ENCODE measurements at regions not wholly inside any gene's neighbourhood (a gene's known extent, or its start where the extent isn't known, plus 50 kb on each side); places are given as distances from the start of the nearest gene placed in this dataset.

DNA sequence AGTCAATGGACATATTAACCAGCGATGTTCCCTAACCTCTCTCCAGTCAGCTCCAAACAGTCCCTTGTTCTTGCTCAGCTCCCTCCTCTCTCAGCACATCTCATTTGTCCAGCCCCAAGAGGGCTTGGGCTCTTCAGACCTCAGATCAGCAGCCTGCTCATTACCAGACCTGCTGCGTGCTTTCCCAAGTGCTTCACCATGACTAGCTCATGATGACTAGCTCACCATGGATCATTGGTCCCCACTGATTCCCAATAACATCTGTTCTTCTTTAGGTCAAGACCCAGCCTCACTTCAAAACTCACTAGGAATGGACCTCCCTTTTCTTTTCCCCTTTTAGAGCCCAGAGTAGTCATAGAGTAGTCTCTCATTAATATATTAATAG lies 121.9 kb downstream of the SLC16A9 start:
- H4K5ac ChIP-seq (ENCODE audit: insufficient read length, low read depth, low read length) = no peak overlapping the region
- H3K79me1 ChIP-seq (ENCODE audit: low read depth, low read length) = no peaks in the 10 kb centered on the region
- no peak overlapping the region for H2BK120ac ChIP-seq (replicated peaks; ENCODE audit: low read depth, low read length)
- peak overlapping the region; percentile 53; the same call in 1 of the 2 replicates for H2BK15ac ChIP-seq (ENCODE audit: low read length)
- H3K14ac ChIP-seq (ENCODE audit: insufficient read length) = no peak overlapping the region
- no peak for DNase-seq (ENCODE audit: low read depth in 1 of 2, low spot score in 2 of 2)
- no peak overlapping the region for H3K56ac ChIP-seq (replicated peaks; ENCODE audit: insufficient read length, low read depth, low read length)
- no peak overlapping the region for H4K91ac ChIP-seq (replicated peaks; ENCODE audit: insufficient read length, low read length)
- H3K23ac ChIP-seq (ENCODE audit: insufficient read length) = no peak overlapping the region
- H4K20me1 ChIP-seq (replicated peaks in 1 of 2; ENCODE audit: control insufficient read depth in 1 of 2, insufficient read depth in 2 of 2, low read length in 2 of 2) = no peaks in the 10 kb centered on the region
- H3K4ac ChIP-seq (replicated peaks; ENCODE audit: insufficient read length, low read depth, low read length) = no peak overlapping the region
- no peak overlapping the region for H2BK20ac ChIP-seq (ENCODE audit: low read length)
- POLR2A ChIA-PET (ENCODE audit: partially characterized antibody) = no interaction called here
- H3K23me2 ChIP-seq (ENCODE audit: low read depth, low read length) = no peaks in the 10 kb centered on the region
- no peaks in the 10 kb centered on the region for H3K27me3 ChIP-seq (replicated peaks in 1 of 4; ENCODE audit: control insufficient read depth in 3 of 4, extremely low read depth in 1 of 4, insufficient read depth in 3 of 4, low read length in 3 of 4)
- no peak overlapping the region for H2BK5ac ChIP-seq (ENCODE audit: low read depth, low read length)
- no peaks in the 10 kb centered on the region for H3K79me2 ChIP-seq (ENCODE audit: control insufficient read depth in 1 of 2, insufficient read depth in 2 of 2, low read length in 2 of 2)
- H3K4me1 ChIP-seq (replicated peaks in 1 of 4; ENCODE audit: control insufficient read depth in 3 of 4, insufficient read depth in 4 of 4, low read length in 3 of 4) = no peaks in the 10 kb centered on the region; a peak in 1 of 7 replicates
- H2AK5ac ChIP-seq (ENCODE audit: low read depth, low read length) = no peak overlapping the region
- no peak overlapping the region for H2AFZ ChIP-seq (ENCODE audit: low read length)
- no peak overlapping the region for H3K4me2 ChIP-seq (ENCODE audit: insufficient read depth in 1 of 2, low read depth in 2 of 2, low read length in 2 of 2)
- H3K27ac ChIP-seq (ENCODE audit: low read depth, low read length) = no peak overlapping the region
- 94% methylated on average over 2 of the region's 2 CpGs; no CpG with 5 or more reads in 1 of the 2 experiments for WGBS, 2 experiments (ENCODE audit: extremely low coverage in 1 of 2, insufficient coverage in 1 of 2, insufficient read length in 1 of 2, insufficient replicate concordance in 2 of 2, low coverage in 1 of 2, low lambda C conversion rate in 2 of 2, missing lambda C conversion rate in 1 of 2)
- H3K4me3 ChIP-seq (ENCODE audit: extremely low read depth in 1 of 4, insufficient read depth in 2 of 4, low read depth in 3 of 4, low read length in 4 of 4) = no peak overlapping the region
- FAIRE-seq = no peak
- no peaks in the 10 kb centered on the region for H3K36me3 ChIP-seq (ENCODE audit: control insufficient read depth in 2 of 4, insufficient read depth in 4 of 4, low read length in 3 of 4)
- H2BK12ac ChIP-seq (ENCODE audit: low read depth, low read length) = no peak overlapping the region
- no peak overlapping the region for H4K8ac ChIP-seq (ENCODE audit: extremely low read depth, insufficient read depth, low read length)
- CTCF ChIA-PET (ENCODE audit: partially characterized antibody) = interaction anchor here (0.6 to 4.8 kb wide), 8 partner anchors 10 to 635 kb away, joined by 3 to 26 read pairs (median 3); no protein-coding TSS in a partner anchor
- no peaks in the 10 kb centered on the region for H3K9me3 ChIP-seq (ENCODE audit: insufficient read depth in 2 of 2, low read depth in 1 of 2, low read length in 1 of 2)
- no peak overlapping the region for H3K18ac ChIP-seq (ENCODE audit: extremely low read depth, low read length)
- H3K9ac ChIP-seq (replicated peaks in 1 of 4; ENCODE audit: extremely low read depth in 1 of 4, low read depth in 3 of 4, low read length in 3 of 4) = no peak overlapping the region
- TF ChIP-seq GABPA (IDR thresholded peaks at IDR 0.05; ENCODE audit: borderline replicate concordance, insufficient read depth, low read length) = no peak
- TF ChIP-seq TAF7 (optimal IDR thresholded peaks at IDR 0.05; ENCODE audit: borderline replicate concordance, low read depth, low read length) = no peak
- TF ChIP-seq RXRA (IDR thresholded peaks at IDR 0.05; ENCODE audit: insufficient read depth, low read depth, low read length) = no peak
- no peak for TF ChIP-seq CREB1 (IDR thresholded peaks at IDR 0.05)
- TF ChIP-seq JUND (IDR thresholded peaks at IDR 0.05; ENCODE audit: low read length) = no peak
